ENCODE measurements at regions not wholly inside any gene's neighbourhood (a gene's known extent, or its start where the extent isn't known, plus 50 kb on each side); places are given as distances from the start of the nearest gene placed in this dataset.

- DNase-seq (ENCODE audit: low read depth), result no peak
- H3K4me3 ChIP-seq (ENCODE audit: low read depth, low read length), result no peak overlapping the region
- TF ChIP-seq CTCF (IDR thresholded peaks at IDR 0.05; ENCODE audit: control insufficient read depth, extremely low read depth, insufficient read depth), result no peak
Measured at GRCh38 chr12:115508990-115509389, 768.5 kb downstream of the MED13L start.

- TF ChIP-seq CTCF (IDR thresholded peaks at IDR 0.05; ENCODE audit: control insufficient read depth, extremely low read depth, insufficient read depth), result no peak
Measured at GRCh38 chr12:115507951-115508722, 769.4 kb downstream of the MED13L start.

GRCh38 chr12:115507560-115507889, 770.0 kb downstream of the MED13L start:
- no peak overlapping the region for H3K4me3 ChIP-seq (ENCODE audit: low read depth, low read length)
- no peak for DNase-seq (ENCODE audit: low read depth)
- no peak for TF ChIP-seq CTCF (IDR thresholded peaks at IDR 0.05; ENCODE audit: control insufficient read depth, extremely low read depth, insufficient read depth)

More at GRCh38 chr12:115507951-115508722, 769.4 kb downstream of the MED13L start:
- no peak overlapping the region for H3K4me3 ChIP-seq (ENCODE audit: low read depth, low read length)
- DNase-seq (ENCODE audit: low read depth), result no peak

- no peak for DNase-seq (ENCODE audit: low read depth)
- no peak overlapping the region for H3K4me3 ChIP-seq (ENCODE audit: low read depth, low read length)
- TF ChIP-seq CTCF (IDR thresholded peaks at IDR 0.05; ENCODE audit: control insufficient read depth, extremely low read depth, insufficient read depth), result no peak
Measured at GRCh38 chr12:115506822-115507559, 770.5 kb downstream of the MED13L start.

- DNase-seq (ENCODE audit: low read depth), result no peak
- no peak for TF ChIP-seq CTCF (IDR thresholded peaks at IDR 0.05; ENCODE audit: control insufficient read depth, extremely low read depth, insufficient read depth)
- H3K4me3 ChIP-seq (ENCODE audit: low read depth, low read length), result no peak overlapping the region
Measured at GRCh38 chr12:115504306-115505290, 772.9 kb downstream of the MED13L start.

- TF ChIP-seq CTCF (IDR thresholded peaks at IDR 0.05; ENCODE audit: control insufficient read depth, extremely low read depth, insufficient read depth), result no peak
- H3K4me3 ChIP-seq (ENCODE audit: low read depth, low read length), result no peak overlapping the region
- DNase-seq (ENCODE audit: low read depth), result no peak
Measured at GRCh38 chr12:115500872-115501271, 776.6 kb downstream of the MED13L start.
